ENCODE measurements at regions not wholly inside any gene's neighbourhood (a gene's known extent, or its start where the extent isn't known, plus 50 kb on each side); places are given as distances from the start of the nearest gene placed in this dataset.

- WGBS, 2 experiments (ENCODE audit: insufficient coverage in 2 of 2): 93 to 94% methylated on average over 3 to 4 of the region's 5 CpGs
- Histone ChIP-seq H3K4me1 (ENCODE audit: control insufficient read depth, insufficient read depth, low read length, poor library complexity, severe bottlenecking) (peaks cover 10% of the 10 kb centered on the region), H3K4me3 (ENCODE audit: extremely low read depth, insufficient read depth, low read length, poor library complexity, severe bottlenecking) (no peak overlapping the region), H3K9me3 (ENCODE audit: control insufficient read depth, low read length) (no peaks in the 10 kb centered on the region), H3K36me3 (ENCODE audit: control insufficient read depth, insufficient read depth, low read length) (no peaks in the 10 kb centered on the region), H3K27ac (ENCODE audit: low read depth, low read length, severe bottlenecking) (no peak overlapping the region)
Measured at GRCh38 chr15:69747193-69747592, 294.6 kb downstream of the RPLP1 start.

DNA sequence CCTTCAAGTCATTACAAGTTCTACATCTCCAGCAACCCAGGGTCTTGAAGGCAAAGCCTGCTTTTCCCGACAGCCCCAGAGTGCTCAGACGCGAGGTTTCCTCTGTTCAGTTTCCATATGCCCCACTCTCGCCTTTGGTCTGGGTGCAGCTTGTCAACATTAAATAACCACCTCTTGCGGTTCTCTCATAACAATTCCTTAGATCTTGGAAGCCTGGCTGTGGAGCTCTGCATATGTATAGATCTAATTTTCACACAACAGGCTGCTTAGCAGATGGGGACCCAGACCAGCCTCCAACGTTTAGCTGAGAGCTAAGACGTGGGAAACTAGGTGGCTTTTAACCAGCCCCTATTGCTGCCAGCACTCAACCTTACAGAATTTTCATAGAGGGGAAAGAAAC lies 295.5 kb downstream of the RPLP1 start:
- peaks cover 2% of the 10 kb centered on the region for H3K9me3 ChIP-seq (ENCODE audit: control insufficient read depth, low read length)
- H3K27ac ChIP-seq (ENCODE audit: low read depth, low read length, severe bottlenecking): no peak overlapping the region
- 74 to 89% methylated on average over 6 to 7 of the region's 7 CpGs for WGBS, 2 experiments (ENCODE audit: insufficient coverage in 2 of 2)
- no peak overlapping the region for H3K4me3 ChIP-seq (ENCODE audit: extremely low read depth, insufficient read depth, low read length, poor library complexity, severe bottlenecking)
- peaks cover 10% of the 10 kb centered on the region for H3K4me1 ChIP-seq (ENCODE audit: control insufficient read depth, insufficient read depth, low read length, poor library complexity, severe bottlenecking)
- no peaks in the 10 kb centered on the region for H3K36me3 ChIP-seq (ENCODE audit: control insufficient read depth, insufficient read depth, low read length)

GRCh38 chr15:69748576-69749185 lies 296.1 kb downstream of the RPLP1 start:
- H3K4me1 ChIP-seq (ENCODE audit: control insufficient read depth, insufficient read depth, low read length, poor library complexity, severe bottlenecking): peaks cover 10% of the 10 kb centered on the region
- H3K4me3 ChIP-seq (ENCODE audit: extremely low read depth, insufficient read depth, low read length, poor library complexity, severe bottlenecking): no peak overlapping the region
- peaks cover 8% of the 10 kb centered on the region for H3K9me3 ChIP-seq (ENCODE audit: control insufficient read depth, low read length)
- 78 to 82% methylated on average over 2 to 3 of the region's 3 CpGs for WGBS, 2 experiments (ENCODE audit: insufficient coverage in 2 of 2)
- H3K27ac ChIP-seq (ENCODE audit: low read depth, low read length, severe bottlenecking): no peak overlapping the region
- no peaks in the 10 kb centered on the region for H3K36me3 ChIP-seq (ENCODE audit: control insufficient read depth, insufficient read depth, low read length)

DNA sequence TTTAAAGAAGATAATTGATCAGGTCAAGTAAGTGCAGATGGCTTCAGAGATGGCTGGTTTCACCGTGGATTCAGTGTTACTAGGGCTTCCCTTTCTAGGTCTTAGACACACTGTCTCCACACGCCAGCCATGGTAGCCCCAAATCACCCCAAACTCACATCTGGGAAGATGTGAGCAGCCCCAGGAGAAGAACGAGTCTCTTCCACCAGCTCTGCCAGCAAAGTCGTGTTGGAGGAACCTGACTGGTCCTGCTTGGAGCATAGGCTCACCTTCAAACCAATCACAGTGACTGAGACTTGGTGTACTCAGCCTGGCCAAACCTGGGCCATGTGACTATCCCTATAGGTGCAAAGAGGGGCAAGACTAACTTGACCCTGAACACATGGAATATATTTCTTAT lies 296.7 kb downstream of the RPLP1 start:
- no peak overlapping the region for H3K27ac ChIP-seq (ENCODE audit: low read depth, low read length, severe bottlenecking)
- no peaks in the 10 kb centered on the region for H3K36me3 ChIP-seq (ENCODE audit: control insufficient read depth, insufficient read depth, low read length)
- WGBS, 2 experiments (ENCODE audit: insufficient coverage in 2 of 2): 89% methylated on average over 3 to 4 of the region's 4 CpGs
- no peak overlapping the region for H3K4me3 ChIP-seq (ENCODE audit: extremely low read depth, insufficient read depth, low read length, poor library complexity, severe bottlenecking)
- H3K4me1 ChIP-seq (ENCODE audit: control insufficient read depth, insufficient read depth, low read length, poor library complexity, severe bottlenecking): peaks cover 9% of the 10 kb centered on the region
- H3K9me3 ChIP-seq (ENCODE audit: control insufficient read depth, low read length): peaks cover 10% of the 10 kb centered on the region

GRCh38 chr15:69749797-69750196 lies 297.2 kb downstream of the RPLP1 start:
- Histone ChIP-seq H3K36me3 (ENCODE audit: control insufficient read depth, insufficient read depth, low read length) (no peaks in the 10 kb centered on the region), H3K4me1 (ENCODE audit: control insufficient read depth, insufficient read depth, low read length, poor library complexity, severe bottlenecking) (peaks cover 6% of the 10 kb centered on the region), H3K4me3 (ENCODE audit: extremely low read depth, insufficient read depth, low read length, poor library complexity, severe bottlenecking) (no peak overlapping the region), H3K9me3 (ENCODE audit: control insufficient read depth, low read length) (peaks cover 10% of the 10 kb centered on the region), H3K27ac (ENCODE audit: low read depth, low read length, severe bottlenecking) (no peak overlapping the region)
- WGBS, 2 experiments (ENCODE audit: insufficient coverage in 2 of 2): no CpG with 5 or more reads among the region's 2 CpGs

DNA sequence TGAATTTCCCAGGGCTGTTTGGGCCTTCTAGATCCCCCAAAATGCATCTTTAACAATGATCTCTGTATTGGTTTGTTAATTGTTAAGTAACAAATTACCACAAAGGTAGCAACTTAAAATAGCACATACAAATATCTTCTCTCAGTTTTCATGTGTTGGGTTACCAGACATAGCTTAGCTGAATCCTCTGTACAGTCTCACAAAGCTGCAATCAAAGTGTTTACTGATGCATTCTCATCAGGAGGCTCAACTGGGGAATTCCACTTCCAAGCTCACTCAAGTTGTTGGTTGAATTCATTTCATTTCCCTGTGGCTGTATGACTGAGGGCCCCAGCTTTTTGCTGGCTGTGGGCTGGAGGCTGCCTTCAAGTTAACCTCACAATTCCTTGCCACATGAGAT lies 297.6 kb downstream of the RPLP1 start:
- Histone ChIP-seq H3K36me3 (ENCODE audit: control insufficient read depth, insufficient read depth, low read length) (no peaks in the 10 kb centered on the region), H3K4me1 (ENCODE audit: control insufficient read depth, insufficient read depth, low read length, poor library complexity, severe bottlenecking) (peaks cover 5% of the 10 kb centered on the region), H3K9me3 (ENCODE audit: control insufficient read depth, low read length) (peaks cover 10% of the 10 kb centered on the region), H3K4me3 (ENCODE audit: extremely low read depth, insufficient read depth, low read length, poor library complexity, severe bottlenecking) (no peak overlapping the region), H3K27ac (ENCODE audit: low read depth, low read length, severe bottlenecking) (no peak overlapping the region)

DNA sequence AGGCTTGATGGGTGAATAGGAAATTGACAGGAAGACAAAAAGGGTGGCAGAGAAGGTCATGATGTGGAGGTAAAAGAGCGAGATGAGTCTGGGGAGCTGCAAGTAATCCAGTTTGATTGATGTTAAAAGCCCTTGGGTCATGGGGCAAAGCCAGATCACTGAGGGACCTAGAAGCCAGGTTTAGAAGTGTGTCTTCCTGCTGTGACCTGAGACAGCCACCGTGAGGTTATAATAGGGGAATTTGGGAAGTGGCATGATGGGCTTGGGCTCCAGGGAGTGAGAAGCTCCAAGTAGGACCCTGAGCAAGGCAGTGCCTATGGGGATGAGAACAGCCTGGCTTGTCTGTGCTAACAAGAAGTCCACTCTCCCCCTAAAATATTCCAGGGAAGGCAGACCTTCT lies 298.5 kb downstream of the RPLP1 start:
- H3K9me3 ChIP-seq (ENCODE audit: control insufficient read depth, low read length): peaks cover 10% of the 10 kb centered on the region
- WGBS, 2 experiments (ENCODE audit: insufficient coverage in 2 of 2): 78 to 100% methylated on average over 1 to 2 of the region's 2 CpGs

GRCh38 chr15:69751566-69751965 lies 298.9 kb downstream of the RPLP1 start:
- 83 to 85% methylated on average over 2 to 4 of the region's 5 CpGs for WGBS, 2 experiments (ENCODE audit: insufficient coverage in 2 of 2)
- no peak overlapping the region for H3K27ac ChIP-seq (ENCODE audit: low read depth, low read length, severe bottlenecking)
- peaks cover 10% of the 10 kb centered on the region for H3K9me3 ChIP-seq (ENCODE audit: control insufficient read depth, low read length)

More for the DNA sequence above, 298.5 kb downstream of the RPLP1 start:
- H3K4me3 ChIP-seq (ENCODE audit: extremely low read depth, insufficient read depth, low read length, poor library complexity, severe bottlenecking): no peak overlapping the region
- H3K27ac ChIP-seq (ENCODE audit: low read depth, low read length, severe bottlenecking): no peak overlapping the region
- H3K4me1 ChIP-seq (ENCODE audit: control insufficient read depth, insufficient read depth, low read length, poor library complexity, severe bottlenecking): peaks cover 13% of the 10 kb centered on the region
- no peaks in the 10 kb centered on the region for H3K36me3 ChIP-seq (ENCODE audit: control insufficient read depth, insufficient read depth, low read length)

GRCh38 chr15:69753867-69754266 lies 301.2 kb downstream of the RPLP1 start:
- Histone ChIP-seq H3K27ac (ENCODE audit: low read depth, low read length, severe bottlenecking) (no peak overlapping the region), H3K4me1 (ENCODE audit: control insufficient read depth, insufficient read depth, low read length, poor library complexity, severe bottlenecking) (peaks cover 21% of the 10 kb centered on the region), H3K36me3 (ENCODE audit: control insufficient read depth, insufficient read depth, low read length) (no peaks in the 10 kb centered on the region), H3K4me3 (ENCODE audit: extremely low read depth, insufficient read depth, low read length, poor library complexity, severe bottlenecking) (no peak overlapping the region), H3K9me3 (ENCODE audit: control insufficient read depth, low read length) (peaks cover 10% of the 10 kb centered on the region)
- WGBS, 2 experiments (ENCODE audit: insufficient coverage in 2 of 2): 100% methylated on average over 1 of the region's 1 CpG

More at GRCh38 chr15:69751566-69751965, 298.9 kb downstream of the RPLP1 start:
- Histone ChIP-seq H3K4me1 (ENCODE audit: control insufficient read depth, insufficient read depth, low read length, poor library complexity, severe bottlenecking) (peaks cover 13% of the 10 kb centered on the region), H3K36me3 (ENCODE audit: control insufficient read depth, insufficient read depth, low read length) (no peaks in the 10 kb centered on the region), H3K4me3 (ENCODE audit: extremely low read depth, insufficient read depth, low read length, poor library complexity, severe bottlenecking) (no peak overlapping the region)

DNA sequence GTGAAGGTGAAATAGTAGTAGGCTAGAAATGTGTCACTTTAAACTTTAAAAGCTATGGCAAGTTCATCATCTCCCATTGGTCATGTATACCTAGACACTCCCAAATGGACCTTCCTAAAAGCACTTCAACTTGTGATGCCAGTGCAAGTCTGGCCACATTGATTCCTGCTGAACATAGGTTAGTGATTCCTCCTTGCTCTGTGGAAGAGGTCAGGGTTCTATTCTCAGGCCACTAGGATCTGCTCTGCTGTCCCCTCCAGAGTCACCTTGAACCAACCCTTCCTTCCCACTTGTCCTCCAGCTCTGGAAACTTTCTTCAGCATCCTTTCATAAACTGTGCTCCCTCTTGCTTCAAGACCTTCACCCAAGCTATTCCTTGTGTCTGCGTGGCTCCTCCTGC lies 301.7 kb downstream of the RPLP1 start:
- 90 to 100% methylated on average over 1 of the region's 1 CpG for WGBS, 2 experiments (ENCODE audit: insufficient coverage in 2 of 2)
- Histone ChIP-seq H3K27ac (ENCODE audit: low read depth, low read length, severe bottlenecking) (no peak overlapping the region), H3K36me3 (ENCODE audit: control insufficient read depth, insufficient read depth, low read length) (no peaks in the 10 kb centered on the region), H3K4me3 (ENCODE audit: extremely low read depth, insufficient read depth, low read length, poor library complexity, severe bottlenecking) (no peak overlapping the region), H3K9me3 (ENCODE audit: control insufficient read depth, low read length) (peaks cover 10% of the 10 kb centered on the region), H3K4me1 (ENCODE audit: control insufficient read depth, insufficient read depth, low read length, poor library complexity, severe bottlenecking) (peaks cover 25% of the 10 kb centered on the region)

DNA sequence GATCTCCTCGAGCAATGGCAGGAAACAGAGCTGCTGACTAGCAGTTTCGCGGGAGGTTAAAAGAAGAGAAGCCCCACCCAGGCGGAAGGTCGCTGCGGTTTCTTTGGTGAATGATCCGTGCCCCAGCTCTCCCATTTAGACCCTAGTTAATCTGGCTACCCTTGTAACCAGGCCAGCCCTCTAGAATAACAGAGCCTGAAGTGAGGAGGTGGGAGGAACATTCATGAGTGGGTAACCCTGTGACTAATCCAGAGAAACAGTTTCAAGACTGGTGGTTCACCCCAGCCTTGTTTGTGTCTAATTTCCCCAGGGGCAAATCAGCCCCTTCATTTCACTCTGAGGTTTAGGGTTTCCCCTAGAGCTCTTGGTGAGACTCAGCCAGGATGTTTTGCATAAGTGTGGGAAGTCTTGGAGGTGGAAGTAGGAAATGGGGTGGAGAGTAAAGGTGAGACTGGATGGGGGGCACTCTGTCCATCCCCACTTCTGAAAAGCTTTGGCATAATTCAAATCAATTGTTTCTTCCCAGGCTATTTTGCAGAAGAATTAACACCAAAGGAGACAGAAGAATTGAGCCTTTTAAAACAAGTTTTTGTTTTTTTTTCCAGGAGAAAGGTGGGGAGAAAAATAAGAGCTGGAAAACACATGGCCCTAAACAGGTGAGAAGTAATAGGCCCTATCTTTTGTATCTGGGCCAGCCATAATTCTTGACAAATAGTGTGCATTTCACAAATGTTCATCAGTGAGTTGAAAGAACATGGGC lies 303.1 kb downstream of the RPLP1 start:
- 14% methylated on average over 4 of the region's 7 CpGs; no CpG with 5 or more reads in 1 of the 2 experiments for WGBS, 2 experiments (ENCODE audit: insufficient coverage in 2 of 2)
- Histone ChIP-seq H3K4me1 (ENCODE audit: control insufficient read depth, insufficient read depth, low read length, poor library complexity, severe bottlenecking) (peaks cover 30% of the 10 kb centered on the region), H3K36me3 (ENCODE audit: control insufficient read depth, insufficient read depth, low read length) (no peaks in the 10 kb centered on the region), H3K4me3 (ENCODE audit: extremely low read depth, insufficient read depth, low read length, poor library complexity, severe bottlenecking) (no peak overlapping the region), H3K9me3 (ENCODE audit: control insufficient read depth, low read length) (peaks cover 10% of the 10 kb centered on the region), H3K27ac (ENCODE audit: low read depth, low read length, severe bottlenecking) (no peak overlapping the region)
